GM18868 (cell line): ENCODE measurements at regions not wholly inside any gene's neighbourhood (a gene's known extent, or its start where the extent isn't known, plus 50 kb on each side); places are given as distances from the start of the nearest gene placed in this dataset.
A peak's percentile ranks its signal among the peaks of the same experiment; 100 is the strongest.

Source experiments
- ATAC-seq: cut with Tn5 transposase; IDR thresholded peaks from one replicate; pipeline ENCODE4 v1.9.1; 2021; ENCODE audit warnings: mild to moderate bottlenecking, moderate library complexity; ENCODE audit not compliant: unreplicated experiment

DNA sequence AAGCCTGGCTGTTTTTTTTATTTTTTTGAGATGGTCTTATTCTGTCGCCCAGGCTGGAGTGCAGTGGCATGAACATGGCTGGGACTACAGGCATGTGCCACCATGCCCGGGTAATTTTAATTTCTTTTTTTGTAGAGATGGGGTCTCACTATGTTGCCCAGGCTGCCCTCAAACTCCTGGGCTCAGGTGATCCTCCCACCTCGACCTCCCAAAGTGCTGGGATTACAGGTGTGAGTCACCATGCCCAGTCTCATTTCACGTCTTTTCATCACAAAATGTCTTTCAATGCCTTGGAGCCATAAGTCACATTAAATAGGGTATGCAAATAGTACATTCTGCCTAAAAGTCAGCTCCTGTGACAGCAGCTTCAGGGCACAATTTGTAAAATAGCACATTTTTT lies 52.8 kb downstream of the SOX2 start:
- no peak for ATAC-seq

DNA sequence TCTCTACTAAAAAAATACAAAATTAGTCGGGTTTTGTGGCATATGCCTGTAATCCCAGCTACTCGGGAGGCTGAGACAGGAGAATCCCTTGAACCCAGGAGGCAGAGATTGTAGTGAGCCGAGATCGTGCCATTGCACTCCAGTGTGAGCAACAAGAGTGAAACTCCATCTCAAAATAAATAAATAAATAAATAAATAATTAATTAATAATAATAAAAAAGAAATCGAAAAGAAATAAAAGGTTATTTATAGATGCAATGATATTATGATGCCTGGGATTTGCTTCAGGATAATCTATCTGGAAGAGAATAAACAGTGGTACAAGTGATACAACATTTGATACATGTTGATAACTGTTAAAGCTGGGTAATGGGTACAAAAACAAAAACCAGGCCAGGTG lies 58.6 kb downstream of the SOX2 start:
- no peak for ATAC-seq

DNA sequence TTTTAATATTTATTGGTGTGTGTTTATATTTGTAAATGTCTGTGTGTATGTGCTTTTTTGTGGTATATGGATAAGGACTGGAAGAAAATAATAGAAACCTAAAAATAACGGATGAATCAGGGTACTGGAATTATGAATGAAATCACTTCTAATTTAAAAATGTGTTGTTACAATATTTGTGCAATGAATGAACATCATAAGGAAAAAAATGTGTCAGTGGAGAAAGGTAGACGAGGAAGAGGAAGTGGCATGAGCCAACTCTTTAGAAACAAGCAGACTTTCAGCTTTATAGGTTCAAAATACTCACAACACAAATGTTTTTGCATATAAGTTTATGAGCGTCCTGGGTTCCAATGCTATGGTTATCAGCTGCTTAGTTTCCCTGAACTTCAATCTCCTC lies 59.4 kb downstream of the SOX2 start:
- ATAC-seq, result no peak

DNA sequence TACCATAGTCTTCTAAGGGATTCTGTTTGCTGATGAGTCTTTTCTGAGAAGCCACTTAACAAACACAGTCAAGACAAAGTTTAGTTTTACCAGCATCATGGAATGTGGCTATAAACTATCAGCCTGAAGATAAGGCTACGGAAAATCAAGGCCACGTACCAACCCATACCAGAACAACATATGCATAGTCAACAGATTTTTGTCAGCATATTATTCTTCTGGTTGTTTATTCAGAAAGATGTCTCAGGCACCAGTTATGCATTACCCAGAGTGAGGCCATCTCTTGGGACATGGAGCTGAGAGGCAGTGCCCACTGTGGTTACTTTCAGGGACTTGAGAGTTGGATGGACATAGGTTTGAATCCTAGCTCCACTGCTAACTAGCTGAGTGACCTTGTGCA lies 60.4 kb downstream of the SOX2 start:
- no peak for ATAC-seq

DNA sequence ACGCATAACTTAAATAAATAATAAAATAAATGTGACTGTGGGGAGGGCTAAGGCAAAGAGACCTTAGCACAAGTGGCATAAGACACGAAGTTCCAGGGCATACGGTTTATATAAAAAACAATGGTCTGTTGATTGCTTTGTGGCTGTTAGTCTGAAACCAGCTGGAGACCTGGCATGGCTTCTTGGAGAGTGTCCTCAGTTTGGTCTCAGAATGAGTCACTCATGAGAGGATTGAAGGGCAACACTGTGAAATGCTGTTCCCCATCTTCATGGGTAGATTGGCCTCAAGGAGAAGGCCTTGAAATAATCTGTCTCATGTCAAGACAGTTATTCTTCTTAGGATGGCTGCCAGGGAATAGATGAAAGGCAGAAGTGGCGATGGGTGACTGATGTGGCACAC lies 62.2 kb downstream of the SOX2 start:
- no peak for ATAC-seq

DNA sequence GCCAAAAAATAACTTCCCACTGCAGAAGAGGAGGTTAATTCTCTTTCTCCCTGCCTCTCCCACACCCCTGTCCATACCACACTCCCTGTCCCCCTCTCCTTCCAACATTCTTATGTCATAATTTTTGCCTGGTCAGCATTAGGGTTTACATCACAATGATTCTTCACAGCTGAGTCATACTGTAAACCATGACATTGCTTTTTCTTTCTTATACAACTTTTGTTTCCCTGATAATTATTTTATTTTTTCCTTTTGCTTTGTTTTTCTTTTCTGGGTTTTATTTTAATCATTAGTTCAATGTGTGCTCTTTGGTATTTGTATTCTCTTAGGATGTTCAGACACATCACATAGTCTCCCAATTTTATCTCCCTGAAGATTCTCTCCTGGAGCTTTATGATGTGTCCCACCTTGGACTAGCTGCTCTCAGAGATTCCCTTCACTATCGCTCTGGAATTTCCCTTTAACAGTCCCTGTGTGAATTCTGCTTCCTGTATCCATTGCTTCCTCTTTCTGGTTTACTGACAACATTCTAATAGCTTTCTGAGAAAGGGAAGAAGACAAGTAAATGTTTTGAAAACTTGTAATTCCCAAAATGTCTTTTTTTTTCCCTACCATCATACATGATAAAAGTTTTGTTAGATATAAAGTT lies 70.7 kb downstream of the SOX2 start:
- ATAC-seq, result no peak

DNA sequence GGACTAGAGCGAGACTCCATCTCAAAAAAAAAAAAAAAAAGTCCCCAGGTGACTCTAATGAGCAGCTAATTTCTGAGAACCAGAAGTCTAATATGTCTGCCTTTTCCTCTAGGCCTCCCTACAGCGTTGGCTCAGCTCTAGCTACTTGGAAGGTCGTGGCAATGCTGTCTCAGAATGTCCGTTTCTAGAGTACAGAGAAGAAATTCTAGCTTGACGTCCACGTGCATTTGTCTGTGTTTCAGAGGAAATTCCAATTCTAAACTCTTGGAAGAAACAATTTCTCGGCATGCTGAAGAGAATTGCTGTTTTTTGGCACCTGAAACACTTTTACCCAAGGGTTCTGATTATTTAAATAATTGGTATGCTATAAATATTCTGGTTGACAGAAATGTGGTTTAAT lies 78.8 kb downstream of the SOX2 start:
- ATAC-seq, result no peak

DNA sequence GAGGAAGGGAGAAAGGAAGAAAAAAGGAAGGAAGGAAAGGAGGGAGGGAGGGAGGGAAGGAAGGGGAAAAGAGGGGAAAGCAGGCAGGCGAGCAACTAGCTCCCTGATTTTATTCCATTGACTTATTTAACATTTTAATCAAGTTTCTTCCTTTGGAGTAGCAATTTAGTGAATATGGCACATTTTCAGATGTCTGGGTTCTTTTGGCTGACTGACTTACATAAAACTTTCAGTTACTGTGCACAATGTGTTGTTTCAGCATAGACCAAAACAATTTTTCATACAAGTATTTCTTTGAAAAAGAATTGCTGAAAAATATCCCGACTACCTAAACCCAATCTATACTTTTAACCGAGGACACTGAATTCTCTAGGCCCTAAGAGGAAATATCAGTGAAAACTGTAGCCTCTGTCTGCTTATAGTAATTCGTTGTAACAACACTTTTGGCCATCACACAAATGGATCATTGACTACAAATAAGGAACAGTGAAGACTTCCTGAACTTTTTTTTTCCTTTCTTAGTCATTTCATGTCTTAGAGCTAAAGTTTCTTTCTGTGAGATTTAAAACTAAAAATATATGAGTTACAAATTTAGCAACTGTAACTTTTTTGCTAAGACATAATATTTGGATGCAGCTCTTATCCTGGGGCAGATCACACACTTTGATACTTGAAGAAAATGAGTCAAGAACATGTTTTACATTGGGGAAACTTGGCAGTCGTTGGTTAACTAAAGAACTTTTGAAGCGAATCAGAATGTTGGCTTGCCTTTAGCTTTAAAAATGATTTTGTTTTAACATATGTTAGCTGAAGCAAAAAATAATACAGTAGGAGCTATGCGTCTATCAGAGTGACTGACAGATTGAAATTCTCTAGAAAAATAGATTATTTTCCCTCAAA lies 79.6 kb downstream of the SOX2 start:
- no peak for ATAC-seq

DNA sequence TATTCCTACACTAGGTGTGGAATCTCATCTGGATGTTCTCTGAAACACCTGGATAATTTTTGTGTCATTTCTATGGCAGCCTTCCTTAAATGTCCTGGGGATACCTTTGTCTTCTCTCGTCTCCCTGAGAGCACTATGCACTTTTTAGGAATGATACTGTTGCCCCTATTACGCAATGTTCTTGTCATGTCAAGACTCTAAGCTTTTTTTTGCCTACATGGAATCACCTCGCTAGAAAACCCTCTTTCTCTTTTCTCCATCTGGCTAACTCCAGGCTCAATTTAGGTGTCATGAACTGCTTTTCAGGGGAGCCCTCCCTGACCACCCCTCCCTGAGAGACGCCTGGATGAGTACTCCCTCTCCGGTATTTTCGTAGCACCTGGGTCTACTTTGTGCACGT lies 81.3 kb downstream of the SOX2 start:
- ATAC-seq, result no peak

DNA sequence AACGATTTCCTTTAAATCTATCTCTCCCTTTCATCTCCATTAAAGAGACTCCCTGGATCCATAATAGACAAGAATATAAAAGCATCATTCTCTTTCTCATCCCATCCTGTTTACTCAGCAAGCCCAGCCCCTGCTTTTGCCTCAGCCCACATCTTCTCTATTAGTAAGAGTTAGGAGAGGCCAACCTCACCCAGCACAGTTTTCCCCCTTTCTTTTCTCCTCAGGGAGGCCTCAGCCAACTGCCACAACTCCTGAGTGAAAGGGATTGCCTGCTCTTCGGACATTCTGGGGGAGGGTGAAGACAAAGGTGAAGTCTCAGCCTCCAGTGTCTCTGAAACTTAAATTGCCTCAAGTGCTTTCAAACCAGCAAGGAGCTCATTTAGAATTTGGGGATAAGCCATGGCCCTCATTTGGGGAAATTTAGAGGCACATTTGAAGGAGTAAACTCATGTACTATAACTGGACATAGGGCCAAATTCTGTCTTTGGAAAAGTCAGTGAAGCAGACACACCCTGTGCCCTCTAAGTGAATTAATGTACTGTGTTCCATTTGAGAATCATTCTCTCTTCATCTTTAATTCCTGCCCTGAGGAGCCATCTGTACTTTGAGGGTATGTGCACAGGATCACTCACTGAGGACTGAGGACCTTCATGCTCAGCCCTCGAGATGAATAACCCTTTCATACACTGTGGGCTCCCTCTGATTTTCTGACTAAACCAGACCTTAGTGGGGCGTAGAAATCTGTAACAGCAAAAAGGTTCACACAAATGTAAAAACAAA lies 82.5 kb downstream of the SOX2 start:
- no peak for ATAC-seq

DNA sequence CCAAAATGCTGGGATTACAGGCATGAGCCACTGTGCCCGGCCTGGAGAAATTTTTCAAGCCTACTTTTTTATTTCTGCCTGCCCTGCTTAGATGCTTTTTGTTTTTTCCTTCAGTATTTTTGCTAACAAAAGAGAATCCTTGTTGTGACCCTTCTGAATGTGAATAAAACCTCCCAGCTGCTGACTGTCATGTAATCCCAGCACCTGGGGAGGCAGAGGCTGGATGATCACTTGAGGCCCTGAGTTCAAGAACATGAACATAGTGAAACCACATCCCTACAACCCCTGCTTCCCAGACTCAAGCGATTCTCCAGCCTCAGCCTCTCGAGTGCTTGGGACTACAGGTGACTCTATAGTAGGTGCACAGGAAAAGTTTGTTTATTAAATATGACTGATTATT lies 84.9 kb downstream of the SOX2 start:
- no peak for ATAC-seq

DNA sequence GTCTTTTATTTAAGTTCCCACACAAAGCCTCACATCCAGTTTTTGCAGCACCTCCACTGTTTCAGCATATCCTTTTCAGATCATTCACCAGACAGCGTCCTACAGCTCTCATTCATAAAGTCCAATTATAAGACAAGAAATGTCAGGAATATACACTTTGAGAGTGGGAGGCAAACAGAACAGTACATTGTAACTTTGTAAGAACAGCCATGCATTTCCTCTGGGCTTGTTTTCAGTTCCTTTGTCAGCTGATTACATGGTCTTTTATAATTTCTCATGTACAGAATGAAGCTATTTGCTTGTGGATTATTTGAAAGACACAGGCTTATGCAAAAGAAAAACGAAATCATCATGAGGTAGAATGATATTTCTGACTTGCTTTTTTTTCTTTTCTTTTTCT lies 85.7 kb downstream of the SOX2 start:
- no peak for ATAC-seq

DNA sequence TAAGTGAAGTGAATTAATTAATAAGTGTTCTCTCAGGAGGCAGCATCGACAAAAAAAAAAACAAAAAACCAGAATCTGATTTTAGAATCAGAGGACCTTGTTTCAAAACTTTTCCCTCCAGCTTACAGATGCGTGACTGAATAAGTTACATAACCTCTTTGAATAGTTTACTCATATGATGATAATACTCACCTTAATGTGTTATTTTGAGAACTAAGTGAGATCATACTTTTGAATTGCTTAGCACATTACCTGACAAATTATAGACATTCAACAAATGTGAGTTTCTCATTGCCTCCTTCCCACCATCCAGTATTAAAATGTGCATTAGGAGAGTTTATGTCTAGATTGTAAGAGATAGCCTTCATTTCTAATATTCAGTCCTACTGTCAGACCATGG lies 94.0 kb downstream of the SOX2 start:
- no peak for ATAC-seq

DNA sequence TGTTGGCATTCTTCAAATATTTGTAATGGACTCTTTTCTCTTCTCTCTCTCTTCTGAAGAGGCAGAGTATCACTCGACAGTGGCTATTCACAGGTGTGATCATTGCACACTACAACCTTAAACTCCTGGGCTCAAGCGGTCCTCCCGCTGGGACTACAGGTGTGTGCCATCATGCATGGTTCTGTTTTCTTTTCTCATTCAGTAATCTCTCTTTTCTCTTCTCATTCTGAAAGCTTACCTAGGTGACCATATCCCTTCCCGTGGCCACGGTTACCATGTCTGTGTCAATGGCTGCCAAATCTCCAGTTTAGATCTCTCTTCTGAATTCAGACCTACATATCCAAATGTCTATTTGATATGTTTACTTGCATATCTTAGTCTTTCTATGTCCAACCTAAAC lies 96.3 kb downstream of the SOX2 start:
- ATAC-seq, result peak; percentile 50

DNA sequence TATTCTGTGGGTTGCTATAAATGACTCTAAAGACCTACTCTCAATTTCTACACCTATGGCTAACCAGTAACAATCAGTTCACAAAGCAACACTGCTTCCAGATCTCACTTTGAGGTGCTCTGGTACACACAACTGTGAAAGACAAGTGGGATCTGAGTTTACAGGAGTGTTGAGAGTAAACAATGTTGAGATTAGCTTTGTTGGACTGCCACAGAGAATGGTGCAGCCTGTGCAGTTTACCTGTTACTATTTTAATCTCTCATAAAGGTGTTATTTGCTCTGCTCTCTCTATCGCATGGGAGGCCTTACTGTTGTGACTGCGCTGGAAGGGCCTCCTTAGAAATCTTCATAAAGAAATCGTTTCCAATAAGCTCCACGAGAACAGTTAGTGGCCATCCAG lies 112.0 kb downstream of the SOX2 start:
- ATAC-seq, result no peak

DNA sequence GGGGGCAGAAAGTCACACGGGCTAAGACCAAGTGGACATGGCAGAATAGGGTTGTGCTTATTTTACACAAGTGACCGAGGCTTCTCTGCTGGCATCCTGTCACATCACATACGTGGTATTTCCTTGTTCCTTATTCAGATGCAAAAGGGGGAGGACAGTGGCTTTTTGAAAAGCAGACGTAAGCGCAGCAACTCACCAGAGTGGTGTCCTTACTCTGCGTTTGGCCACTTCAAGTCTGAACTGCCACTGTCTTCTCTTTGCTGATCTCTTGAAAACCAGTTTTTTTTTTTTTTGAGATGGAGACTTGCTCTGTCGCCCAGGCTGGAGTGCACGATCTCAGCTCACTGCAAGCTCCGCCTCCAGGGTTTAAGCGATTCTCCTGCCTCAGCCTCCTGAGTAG lies 113.2 kb downstream of the SOX2 start:
- no peak for ATAC-seq

DNA sequence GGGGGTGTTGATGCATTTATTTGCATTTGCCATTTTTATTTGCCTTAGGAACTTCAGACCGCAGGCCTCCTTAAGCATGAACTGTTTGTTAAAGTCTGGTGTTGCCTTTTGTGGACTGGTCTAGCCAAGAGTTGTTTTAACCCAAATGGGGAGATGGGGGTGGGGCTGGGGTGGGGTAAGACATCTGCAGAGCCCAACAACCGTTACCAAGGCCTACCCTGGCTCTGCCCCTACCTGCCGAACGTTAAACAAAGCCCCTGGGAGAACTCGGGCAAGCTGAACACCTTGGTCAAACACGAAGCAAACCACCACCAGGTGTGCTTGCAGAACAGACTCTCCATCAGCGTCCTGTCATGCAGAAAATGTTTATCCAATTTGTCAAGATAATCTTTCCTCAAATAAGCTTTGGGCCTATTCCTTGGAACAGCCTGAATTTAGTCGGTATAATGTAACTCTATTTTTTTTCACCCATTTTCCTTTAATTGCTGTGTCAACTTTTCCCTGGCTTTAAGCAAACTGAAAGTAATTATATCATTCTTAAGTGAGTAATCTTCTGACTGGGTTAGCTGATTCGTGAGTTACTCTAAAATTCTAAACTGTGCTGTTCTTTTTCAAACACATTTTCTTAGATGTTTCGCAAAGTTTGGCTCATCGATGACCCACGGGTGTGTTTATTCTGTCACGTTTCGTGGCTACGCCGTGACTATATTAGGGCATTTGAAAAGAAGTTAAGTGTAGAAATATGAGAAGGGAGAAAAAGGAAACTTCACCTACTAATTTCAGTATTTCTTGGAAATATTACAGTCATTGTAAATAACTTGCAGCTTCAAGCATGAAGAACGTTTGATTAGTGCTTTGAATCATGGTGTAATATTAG lies 127.6 kb downstream of the SOX2 start:
- ATAC-seq, result peak; percentile 27

DNA sequence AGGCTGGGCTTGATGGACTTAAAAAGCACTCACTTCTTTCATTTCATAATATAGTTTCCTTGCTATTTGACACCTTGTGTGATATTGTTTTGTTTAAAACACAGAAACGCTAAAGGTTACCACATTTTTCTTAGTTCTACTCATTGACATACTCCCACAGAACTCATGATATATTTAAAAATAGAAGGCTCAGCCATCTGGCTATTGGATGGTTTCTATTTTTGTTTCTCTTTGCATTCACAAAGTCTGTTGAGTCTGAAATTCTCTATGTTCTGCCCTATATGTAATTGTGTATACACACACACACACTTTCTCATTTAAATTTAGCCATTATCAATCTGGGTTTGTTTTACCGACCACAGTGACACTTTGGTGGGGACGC lies 128.2 kb downstream of the SOX2 start:
- peak; percentile 52 for ATAC-seq

DNA sequence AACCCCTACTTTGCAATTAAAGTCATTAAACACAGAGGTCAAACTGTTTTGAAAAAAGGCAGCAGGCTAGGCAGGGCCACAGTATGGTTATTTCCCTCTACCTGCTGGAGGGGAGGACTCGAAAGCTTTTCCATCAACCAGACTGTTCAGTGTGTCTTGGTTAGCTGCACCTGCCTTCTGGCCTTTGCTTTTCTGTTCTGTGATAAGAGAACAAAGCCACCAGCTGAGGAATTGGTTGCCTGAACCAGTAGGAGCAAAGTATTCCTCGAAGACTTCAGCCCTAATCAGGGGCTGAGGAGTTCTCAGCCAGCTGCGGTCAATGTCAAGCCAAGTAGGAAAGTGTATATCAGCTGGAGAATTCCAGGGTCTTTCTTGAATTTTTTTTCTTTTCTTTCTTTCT lies 132.5 kb downstream of the SOX2 start:
- no peak for ATAC-seq

DNA sequence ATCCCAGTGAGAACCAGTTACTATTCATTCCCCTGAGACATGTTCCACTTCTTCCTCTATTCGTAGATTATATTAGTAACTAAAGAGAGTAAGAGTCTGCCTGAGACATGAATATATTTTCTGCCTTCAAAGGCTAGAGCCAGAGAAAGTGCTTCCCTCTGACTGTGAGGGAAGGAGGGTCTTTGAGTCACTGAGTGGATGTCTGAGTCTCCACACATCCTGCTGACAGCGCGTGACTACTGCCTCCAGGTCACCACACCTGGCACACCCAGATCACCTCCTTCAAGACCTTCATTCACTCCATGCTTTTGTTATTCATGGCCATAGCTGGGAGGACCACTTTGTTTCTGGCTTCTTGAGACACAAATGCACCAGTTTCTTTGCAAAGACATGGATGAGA lies 135.6 kb downstream of the SOX2 start:
- ATAC-seq, result no peak

DNA sequence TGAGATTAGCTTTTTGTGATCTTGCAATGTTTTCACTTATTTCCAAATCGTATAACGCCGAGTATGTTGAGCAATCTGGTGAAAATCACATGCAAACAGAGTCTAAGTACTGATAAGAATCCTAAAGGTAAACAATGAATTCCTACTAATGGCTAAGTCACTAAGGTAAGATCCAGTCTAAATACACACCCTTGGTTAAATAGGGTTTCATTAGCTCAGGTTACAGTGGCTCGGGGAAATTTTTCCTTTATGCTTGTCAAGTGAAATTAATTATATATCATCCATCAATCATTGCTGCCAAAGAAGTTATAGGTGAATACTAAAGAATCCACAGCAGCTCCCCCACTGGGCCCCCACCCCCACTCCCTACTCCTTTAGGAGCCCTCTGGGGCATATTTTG lies 139.3 kb downstream of the SOX2 start:
- no peak for ATAC-seq
